ENCODE measurements at regions not wholly inside any gene's neighbourhood (a gene's known extent, or its start where the extent isn't known, plus 50 kb on each side); places are given as distances from the start of the nearest gene placed in this dataset.

DNA sequence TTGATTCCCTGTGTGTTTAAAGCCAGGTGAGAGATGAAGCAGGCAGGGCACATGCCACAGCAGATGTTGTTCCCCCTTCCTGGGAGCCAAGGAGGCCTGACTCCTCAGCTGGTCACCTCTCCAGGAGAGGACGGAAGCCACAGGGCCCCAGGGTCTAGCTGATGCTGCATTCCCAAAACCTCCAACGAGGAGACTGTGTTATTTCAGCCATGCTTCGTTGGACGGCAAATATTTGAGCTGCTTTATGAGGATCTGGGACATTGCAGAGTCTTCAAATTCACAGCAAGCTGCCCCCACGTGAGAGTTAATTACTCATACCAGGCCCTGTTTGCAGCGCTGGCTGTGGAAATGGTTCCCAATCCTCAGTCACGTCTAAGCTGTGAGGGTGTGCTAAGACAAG lies 85.3 kb downstream of the CDC7 start:
- no peak for TF ChIP-seq YY1 (IDR thresholded peaks at IDR 0.05; ENCODE audit: insufficient read depth, insufficient read length)
- no peak for TF ChIP-seq ZNF274 (IDR thresholded peaks at IDR 0.05; ENCODE audit: low read depth, low read length)
- no peak for TF ChIP-seq SUZ12 (IDR thresholded peaks at IDR 0.05; ENCODE audit: extremely low read depth, insufficient read depth, insufficient read length)

All from NT2/D1 (cell line).